Endothelial cell (in vitro differentiated cells): ENCODE measurements at regions not wholly inside any gene's neighbourhood (a gene's known extent, or its start where the extent isn't known, plus 50 kb on each side); places are given as distances from the start of the nearest gene placed in this dataset.

ENCODE experiments used
- DNase-seq: peaks from one replicate; pipeline ENCODE4 v3.0.0; 2021; ENCODE audit warnings: low spot score
- H3K27ac Mint-ChIP-seq: one replicate; pipeline ENCODE4 v1.8.0; 2021; ENCODE audit warnings: mixed read lengths, inconsistent platforms; ENCODE audit not compliant: unreplicated experiment
- H3K27me3 Mint-ChIP-seq: one replicate; pipeline ENCODE4 v1.8.0; 2021; ENCODE audit warnings: mild to moderate bottlenecking, moderate library complexity, mixed read lengths, inconsistent platforms; ENCODE audit not compliant: unreplicated experiment
- H3K36me3 Mint-ChIP-seq: one replicate; pipeline ENCODE4 v1.8.0; 2021; ENCODE audit warnings: mild to moderate bottlenecking, low read depth, mixed read lengths, inconsistent platforms; ENCODE audit not compliant: unreplicated experiment
- H3K4me1 Mint-ChIP-seq: one replicate; pipeline ENCODE4 v1.8.0; 2021; ENCODE audit warnings: mild to moderate bottlenecking, mixed read lengths, inconsistent platforms; ENCODE audit not compliant: unreplicated experiment
- H3K4me3 Mint-ChIP-seq: one replicate; pipeline ENCODE4 v1.8.0; 2021; ENCODE audit warnings: mild to moderate bottlenecking, mixed read lengths, inconsistent platforms; ENCODE audit not compliant: unreplicated experiment
- H3K9me3 Mint-ChIP-seq: one replicate; pipeline ENCODE4 v1.8.0; 2021; ENCODE audit warnings: mixed read lengths, inconsistent platforms; ENCODE audit not compliant: unreplicated experiment
- TF ChIP-seq, protein P1 (sequence below): fragments of 200-600 bp; sonication (generic); IDR thresholded peaks from one replicate; pipeline ENCODE4 v1.5.0; 2021; ENCODE audit warnings: antibody characterized with exemption; ENCODE audit not compliant: unreplicated experiment

DNA sequence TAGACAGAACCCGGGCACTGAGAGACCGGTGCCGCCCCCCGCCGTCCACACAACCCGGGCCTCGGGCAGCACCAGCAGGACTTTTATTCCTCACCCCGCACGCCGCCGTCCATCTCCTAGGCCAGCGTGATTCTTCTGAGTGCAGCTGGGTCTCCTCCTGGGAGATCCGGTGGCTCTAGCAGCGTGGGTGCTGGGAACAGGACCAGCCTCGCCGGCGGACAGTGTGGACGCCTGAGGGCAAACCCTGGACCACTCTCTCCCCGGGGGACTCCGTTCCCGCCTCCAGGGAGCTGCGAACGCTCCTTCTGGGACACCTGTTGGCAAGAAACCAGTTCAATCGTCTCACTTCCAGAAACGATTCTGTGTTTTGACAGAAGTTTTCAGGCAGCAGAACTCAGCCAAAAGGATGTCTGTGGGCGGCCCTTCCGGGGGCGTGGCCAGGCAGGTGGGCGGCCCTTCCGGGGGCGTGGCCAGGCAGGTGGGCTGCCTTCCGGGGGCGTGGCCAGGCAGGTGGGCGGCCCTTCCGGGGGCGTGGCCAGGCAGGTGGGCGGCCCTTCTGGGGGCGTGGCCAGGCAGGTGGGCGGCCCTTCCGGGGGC, 130.7 kb downstream of the DLL1 start:
- H3K4me3 Mint-ChIP-seq: no peak overlapping the region
- DNase-seq: no peak
- TF ChIP-seq, protein P1, sequence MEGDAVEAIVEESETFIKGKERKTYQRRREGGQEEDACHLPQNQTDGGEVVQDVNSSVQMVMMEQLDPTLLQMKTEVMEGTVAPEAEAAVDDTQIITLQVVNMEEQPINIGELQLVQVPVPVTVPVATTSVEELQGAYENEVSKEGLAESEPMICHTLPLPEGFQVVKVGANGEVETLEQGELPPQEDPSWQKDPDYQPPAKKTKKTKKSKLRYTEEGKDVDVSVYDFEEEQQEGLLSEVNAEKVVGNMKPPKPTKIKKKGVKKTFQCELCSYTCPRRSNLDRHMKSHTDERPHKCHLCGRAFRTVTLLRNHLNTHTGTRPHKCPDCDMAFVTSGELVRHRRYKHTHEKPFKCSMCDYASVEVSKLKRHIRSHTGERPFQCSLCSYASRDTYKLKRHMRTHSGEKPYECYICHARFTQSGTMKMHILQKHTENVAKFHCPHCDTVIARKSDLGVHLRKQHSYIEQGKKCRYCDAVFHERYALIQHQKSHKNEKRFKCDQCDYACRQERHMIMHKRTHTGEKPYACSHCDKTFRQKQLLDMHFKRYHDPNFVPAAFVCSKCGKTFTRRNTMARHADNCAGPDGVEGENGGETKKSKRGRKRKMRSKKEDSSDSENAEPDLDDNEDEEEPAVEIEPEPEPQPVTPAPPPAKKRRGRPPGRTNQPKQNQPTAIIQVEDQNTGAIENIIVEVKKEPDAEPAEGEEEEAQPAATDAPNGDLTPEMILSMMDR: no peak
- no peak overlapping the region for H3K27ac Mint-ChIP-seq
- H3K36me3 Mint-ChIP-seq: no peaks in the 10 kb centered on the region
- peaks cover 8% of the 10 kb centered on the region for H3K27me3 Mint-ChIP-seq
- H3K4me1 Mint-ChIP-seq: no peaks in the 10 kb centered on the region
- H3K9me3 Mint-ChIP-seq: no peaks in the 10 kb centered on the region

DNA sequence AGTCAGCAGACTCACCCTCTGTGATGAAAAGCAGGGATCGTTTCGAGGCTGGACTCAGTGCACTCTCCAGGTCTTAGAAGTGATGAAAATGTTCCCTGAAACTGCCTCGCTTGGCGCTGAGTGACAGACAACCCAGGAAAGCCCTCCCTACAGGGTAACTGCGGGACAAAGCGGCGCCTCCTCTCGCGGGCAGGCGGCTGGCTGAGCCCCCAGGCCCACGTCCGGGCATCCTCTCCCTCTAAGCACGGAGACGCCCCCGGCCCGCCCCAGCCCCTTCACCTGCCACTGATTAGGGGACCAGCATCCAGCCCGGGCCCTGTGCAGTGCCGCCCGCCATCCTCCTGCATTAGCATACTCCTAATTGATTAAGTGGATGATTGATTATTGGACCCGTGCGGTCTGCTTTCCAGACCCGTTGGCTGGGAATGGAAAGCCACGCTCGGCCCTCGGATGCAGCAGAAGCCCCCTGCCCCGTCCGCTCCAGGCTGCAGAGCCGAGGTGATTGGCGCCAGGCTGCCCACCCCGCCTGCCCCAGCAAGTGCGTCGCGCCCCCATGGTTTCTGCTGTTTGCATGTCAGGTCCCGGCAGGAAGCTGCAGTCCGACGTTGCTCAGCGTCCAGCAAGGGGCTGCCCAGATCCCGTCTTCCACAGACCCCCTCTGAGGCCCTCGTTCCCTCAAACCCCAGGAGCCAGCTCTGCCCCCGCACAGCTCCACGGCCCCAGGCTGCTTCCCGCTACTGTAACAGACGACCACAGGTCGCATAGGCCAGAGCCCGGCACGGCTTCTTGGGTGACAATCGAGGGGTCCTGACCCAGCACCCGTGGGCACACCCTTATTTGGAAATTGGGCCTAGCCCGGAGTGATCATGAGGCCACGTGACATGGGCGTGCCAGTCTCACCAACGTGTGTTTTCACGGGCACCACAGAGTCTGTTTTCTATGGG, 131.6 kb downstream of the DLL1 start:
- H3K4me3 Mint-ChIP-seq: no peak overlapping the region
- no peaks in the 10 kb centered on the region for H3K36me3 Mint-ChIP-seq
- TF ChIP-seq, protein P1: no peak
- DNase-seq: no peak
- no peaks in the 10 kb centered on the region for H3K9me3 Mint-ChIP-seq
- H3K27ac Mint-ChIP-seq: no peak overlapping the region
- H3K4me1 Mint-ChIP-seq: no peaks in the 10 kb centered on the region
- H3K27me3 Mint-ChIP-seq: peaks cover 8% of the 10 kb centered on the region

DNA sequence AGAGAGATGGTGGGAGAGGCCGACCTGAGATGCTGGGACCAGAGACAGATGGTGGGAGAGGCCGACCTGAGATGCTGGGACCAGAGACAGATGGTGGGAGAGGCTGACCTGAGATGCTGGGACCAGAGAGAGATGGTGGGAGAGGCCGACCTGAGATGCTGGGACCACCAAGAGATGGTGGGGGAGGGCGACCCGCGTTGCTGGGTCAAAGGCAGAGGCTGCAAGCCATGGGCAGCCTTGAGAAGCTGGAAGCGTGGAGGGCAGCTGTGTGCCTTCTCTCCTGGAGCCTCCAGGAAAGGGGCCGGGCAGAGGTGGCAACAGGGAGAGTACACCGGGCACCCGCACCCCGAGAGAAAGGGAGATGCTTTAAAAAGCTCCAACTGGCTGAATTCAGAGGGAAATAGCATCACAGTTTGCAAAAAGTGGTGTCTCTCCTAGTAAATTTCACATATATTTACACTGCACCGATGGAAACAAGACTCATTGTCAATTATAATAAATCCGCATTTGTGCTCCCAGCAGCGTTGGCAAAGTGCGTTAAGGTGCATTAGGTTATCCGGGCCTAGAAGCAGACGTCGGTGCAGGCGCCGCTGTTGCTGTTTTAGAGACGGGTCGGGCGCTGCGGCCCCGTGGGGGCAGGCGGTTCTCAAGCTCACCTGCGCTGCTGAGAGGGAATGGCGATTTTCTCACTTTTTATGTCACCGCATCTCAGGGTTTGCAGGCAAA, 132.4 kb downstream of the DLL1 start:
- H3K4me3 Mint-ChIP-seq: no peak overlapping the region
- no peaks in the 10 kb centered on the region for H3K9me3 Mint-ChIP-seq
- no peaks in the 10 kb centered on the region for H3K36me3 Mint-ChIP-seq
- no peaks in the 10 kb centered on the region for H3K4me1 Mint-ChIP-seq
- TF ChIP-seq, protein P1: no peak
- H3K27ac Mint-ChIP-seq: no peak overlapping the region
- H3K27me3 Mint-ChIP-seq: peaks cover 5% of the 10 kb centered on the region
- DNase-seq: no peak

DNA sequence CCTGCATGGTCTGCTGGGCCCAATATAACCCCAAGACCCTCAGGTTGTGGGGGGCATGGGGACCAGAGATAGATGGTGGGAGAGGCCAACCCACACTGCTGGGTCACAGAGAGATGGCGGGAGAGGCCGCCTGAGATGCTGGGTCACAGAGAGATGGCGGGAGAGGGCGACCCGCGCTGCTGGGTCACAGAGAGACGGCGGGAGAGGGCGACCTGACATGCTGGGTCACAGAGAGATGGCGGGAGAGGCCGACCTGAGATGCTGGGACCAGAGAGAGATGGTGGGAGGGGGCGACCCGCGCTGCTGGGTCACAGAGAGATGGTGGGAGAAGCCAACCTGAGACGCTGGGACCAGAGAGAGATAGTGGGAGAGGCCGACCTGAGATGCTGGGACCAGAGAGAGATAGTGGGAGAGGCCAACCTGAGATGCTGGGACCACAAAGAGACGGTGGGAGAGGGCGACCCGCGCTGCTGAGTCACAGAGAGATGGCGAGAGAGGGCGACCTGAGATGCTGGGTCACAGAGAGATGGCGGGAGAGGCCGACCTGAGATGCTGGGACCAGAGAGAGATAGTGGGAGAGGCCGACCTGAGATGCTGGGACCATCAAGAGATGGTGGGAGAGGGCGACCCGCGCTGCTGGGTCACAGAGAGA, 133.2 kb downstream of the DLL1 start:
- Mint-ChIP-seq H3K27ac (peak overlapping the region; percentile 24), H3K36me3 (no peaks in the 10 kb centered on the region)

More for the DNA sequence above, 133.2 kb downstream of the DLL1 start:
- Mint-ChIP-seq H3K9me3 (no peaks in the 10 kb centered on the region), H3K4me3 (no peak overlapping the region), H3K4me1 (no peaks in the 10 kb centered on the region), H3K27me3 (peaks cover 3% of the 10 kb centered on the region)
- no peak for DNase-seq
- TF ChIP-seq, protein P1: no peak
